Gastrocnemius medialis (tissue), 4 donors: ENCODE measurements at regions not wholly inside any gene's neighbourhood (a gene's known extent, or its start where the extent isn't known, plus 50 kb on each side); places are given as distances from the start of the nearest gene placed in this dataset.

Experiments
- CTCF ChIP-seq, 5 experiments: fragments of 450-650 bp in 3 of 5; fragments of 200-600 bp in 2 of 5; sonication (generic) in 2 of 5; IDR thresholded peaks in 4 of 5; conservative IDR thresholded peaks in 1 of 5; 1 replicate in 4 of 5; 2 replicates in 1 of 5; pipeline ENCODE4 v1.5.1; 2016 to 2019; ENCODE audit warnings: antibody characterized with exemption in 5 of 5, mild to moderate bottlenecking in 3 of 5, moderate library complexity in 3 of 5
- POLR2A ChIP-seq, 2 donors: fragments of 450-650 bp; IDR thresholded peaks; one replicate each; pipeline ENCODE4 v1.6.1; 2017; ENCODE audit warnings: antibody characterized with exemption in 2 of 2, mild to moderate bottlenecking in 2 of 2, moderate library complexity in 2 of 2

- TF ChIP-seq CTCF (IDR thresholded peaks at IDR 0.05 in 4 of 5, conservative IDR thresholded peaks at IDR 0.05 in 1 of 5), result no peak
- no peak for TF ChIP-seq POLR2A (IDR thresholded peaks at IDR 0.05)
Measured at GRCh38 chr20:22381812-22382416, 202.5 kb downstream of the FOXA2 start.
